ENCODE measurements at regions not wholly inside any gene's neighbourhood (a gene's known extent, or its start where the extent isn't known, plus 50 kb on each side); places are given as distances from the start of the nearest gene placed in this dataset.

DNA sequence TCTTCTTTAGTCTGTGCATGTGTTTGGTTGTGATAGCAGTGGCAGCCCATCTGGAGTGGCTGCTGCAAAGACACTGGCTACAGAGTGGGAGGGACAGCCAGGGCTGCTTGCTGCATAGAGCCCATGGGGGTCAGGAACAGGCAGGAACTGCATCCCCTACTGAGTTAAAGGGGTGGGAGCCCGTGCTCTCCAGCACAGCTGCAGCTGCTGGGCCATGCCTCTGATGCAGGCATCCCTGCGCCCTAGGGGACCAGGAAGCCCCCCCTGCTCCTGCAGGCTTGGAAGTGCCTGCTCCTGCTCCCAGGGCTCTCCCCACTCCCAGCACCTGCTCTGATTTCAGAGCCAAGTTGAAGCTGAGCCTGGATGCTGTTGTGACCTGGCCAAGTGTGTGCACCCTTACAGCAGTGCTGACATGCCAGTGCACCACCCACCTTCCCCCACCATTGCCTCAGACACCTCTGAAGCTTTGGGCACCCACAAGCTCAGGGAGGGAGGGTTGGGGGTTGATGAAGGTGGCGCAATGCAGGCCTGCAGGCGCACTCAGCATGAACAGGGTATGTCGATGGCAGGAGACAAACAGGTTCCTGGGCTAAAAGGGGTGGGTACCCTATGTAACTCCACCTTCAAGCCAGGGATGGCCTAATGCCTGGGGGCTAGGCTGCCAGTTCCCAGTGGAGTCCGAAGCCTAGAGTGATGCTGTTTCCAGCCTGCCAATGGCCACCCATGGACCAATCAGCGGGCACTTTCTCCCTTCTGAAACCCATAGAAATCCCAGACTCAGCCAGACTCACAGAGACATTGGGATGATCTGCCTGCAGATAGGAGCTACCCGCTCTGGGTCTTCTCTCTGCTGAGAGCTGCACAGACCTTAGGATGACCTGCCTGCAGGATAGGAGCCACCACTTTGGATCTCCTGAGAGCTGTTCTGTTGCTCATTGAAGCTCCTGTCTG lies 919.9 kb upstream of the MIR17HG start (continued):
- TF ChIP-seq, protein P1, sequence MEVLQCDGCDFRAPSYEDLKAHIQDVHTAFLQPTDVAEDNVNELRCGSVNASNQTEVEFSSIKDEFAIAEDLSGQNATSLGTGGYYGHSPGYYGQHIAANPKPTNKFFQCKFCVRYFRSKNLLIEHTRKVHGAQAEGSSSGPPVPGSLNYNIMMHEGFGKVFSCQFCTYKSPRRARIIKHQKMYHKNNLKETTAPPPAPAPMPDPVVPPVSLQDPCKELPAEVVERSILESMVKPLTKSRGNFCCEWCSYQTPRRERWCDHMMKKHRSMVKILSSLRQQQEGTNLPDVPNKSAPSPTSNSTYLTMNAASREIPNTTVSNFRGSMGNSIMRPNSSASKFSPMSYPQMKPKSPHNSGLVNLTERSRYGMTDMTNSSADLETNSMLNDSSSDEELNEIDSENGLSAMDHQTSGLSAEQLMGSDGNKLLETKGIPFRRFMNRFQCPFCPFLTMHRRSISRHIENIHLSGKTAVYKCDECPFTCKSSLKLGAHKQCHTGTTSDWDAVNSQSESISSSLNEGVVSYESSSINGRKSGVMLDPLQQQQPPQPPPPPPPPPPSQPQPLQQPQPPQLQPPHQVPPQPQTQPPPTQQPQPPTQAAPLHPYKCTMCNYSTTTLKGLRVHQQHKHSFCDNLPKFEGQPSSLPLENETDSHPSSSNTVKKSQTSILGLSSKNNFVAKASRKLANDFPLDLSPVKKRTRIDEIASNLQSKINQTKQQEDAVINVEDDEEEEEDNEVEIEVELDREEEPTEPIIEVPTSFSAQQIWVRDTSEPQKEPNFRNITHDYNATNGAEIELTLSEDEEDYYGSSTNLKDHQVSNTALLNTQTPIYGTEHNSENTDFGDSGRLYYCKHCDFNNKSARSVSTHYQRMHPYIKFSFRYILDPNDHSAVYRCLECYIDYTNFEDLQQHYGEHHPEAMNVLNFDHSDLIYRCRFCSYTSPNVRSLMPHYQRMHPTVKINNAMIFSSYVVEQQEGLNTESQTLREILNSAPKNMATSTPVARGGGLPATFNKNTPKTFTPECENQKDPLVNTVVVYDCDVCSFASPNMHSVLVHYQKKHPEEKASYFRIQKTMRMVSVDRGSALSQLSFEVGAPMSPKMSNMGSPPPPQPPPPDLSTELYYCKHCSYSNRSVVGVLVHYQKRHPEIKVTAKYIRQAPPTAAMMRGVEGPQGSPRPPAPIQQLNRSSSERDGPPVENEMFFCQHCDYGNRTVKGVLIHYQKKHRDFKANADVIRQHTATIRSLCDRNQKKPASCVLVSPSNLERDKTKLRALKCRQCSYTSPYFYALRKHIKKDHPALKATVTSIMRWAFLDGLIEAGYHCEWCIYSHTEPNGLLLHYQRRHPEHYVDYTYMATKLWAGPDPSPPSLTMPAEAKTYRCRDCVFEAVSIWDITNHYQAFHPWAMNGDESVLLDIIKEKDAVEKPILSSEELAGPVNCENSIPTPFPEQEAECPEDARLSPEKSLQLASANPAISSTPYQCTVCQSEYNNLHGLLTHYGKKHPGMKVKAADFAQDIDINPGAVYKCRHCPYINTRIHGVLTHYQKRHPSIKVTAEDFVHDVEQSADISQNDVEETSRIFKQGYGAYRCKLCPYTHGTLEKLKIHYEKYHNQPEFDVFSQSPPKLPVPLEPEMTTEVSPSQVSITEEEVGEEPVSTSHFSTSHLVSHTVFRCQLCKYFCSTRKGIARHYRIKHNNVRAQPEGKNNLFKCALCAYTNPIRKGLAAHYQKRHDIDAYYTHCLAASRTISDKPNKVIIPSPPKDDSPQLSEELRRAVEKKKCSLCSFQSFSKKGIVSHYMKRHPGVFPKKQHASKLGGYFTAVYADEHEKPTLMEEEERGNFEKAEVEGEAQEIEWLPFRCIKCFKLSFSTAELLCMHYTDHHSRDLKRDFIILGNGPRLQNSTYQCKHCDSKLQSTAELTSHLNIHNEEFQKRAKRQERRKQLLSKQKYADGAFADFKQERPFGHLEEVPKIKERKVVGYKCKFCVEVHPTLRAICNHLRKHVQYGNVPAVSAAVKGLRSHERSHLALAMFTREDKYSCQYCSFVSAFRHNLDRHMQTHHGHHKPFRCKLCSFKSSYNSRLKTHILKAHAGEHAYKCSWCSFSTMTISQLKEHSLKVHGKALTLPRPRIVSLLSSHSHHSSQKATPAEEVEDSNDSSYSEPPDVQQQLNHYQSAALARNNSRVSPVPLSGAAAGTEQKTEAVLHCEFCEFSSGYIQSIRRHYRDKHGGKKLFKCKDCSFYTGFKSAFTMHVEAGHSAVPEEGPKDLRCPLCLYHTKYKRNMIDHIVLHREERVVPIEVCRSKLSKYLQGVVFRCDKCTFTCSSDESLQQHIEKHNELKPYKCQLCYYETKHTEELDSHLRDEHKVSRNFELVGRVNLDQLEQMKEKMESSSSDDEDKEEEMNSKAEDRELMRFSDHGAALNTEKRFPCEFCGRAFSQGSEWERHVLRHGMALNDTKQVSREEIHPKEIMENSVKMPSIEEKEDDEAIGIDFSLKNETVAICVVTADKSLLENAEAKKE (CRISPR knock-in tag; IDR thresholded peaks at IDR 0.05): no peak
- TF ChIP-seq JUNB (IDR thresholded peaks at IDR 0.05; ENCODE audit: unreplicated experiment): no peak
- no peak for TF ChIP-seq NANOG (IDR thresholded peaks at IDR 0.05; ENCODE audit: borderline replicate concordance)
- TF ChIP-seq, protein P2, sequence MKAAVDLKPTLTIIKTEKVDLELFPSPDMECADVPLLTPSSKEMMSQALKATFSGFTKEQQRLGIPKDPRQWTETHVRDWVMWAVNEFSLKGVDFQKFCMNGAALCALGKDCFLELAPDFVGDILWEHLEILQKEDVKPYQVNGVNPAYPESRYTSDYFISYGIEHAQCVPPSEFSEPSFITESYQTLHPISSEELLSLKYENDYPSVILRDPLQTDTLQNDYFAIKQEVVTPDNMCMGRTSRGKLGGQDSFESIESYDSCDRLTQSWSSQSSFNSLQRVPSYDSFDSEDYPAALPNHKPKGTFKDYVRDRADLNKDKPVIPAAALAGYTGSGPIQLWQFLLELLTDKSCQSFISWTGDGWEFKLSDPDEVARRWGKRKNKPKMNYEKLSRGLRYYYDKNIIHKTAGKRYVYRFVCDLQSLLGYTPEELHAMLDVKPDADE (IDR thresholded peaks at IDR 0.05): no peak
- no peak for TF ChIP-seq EZH2 (IDR thresholded peaks at IDR 0.05; ENCODE audit: low read depth, unreplicated experiment)
- TF ChIP-seq, protein P3, sequence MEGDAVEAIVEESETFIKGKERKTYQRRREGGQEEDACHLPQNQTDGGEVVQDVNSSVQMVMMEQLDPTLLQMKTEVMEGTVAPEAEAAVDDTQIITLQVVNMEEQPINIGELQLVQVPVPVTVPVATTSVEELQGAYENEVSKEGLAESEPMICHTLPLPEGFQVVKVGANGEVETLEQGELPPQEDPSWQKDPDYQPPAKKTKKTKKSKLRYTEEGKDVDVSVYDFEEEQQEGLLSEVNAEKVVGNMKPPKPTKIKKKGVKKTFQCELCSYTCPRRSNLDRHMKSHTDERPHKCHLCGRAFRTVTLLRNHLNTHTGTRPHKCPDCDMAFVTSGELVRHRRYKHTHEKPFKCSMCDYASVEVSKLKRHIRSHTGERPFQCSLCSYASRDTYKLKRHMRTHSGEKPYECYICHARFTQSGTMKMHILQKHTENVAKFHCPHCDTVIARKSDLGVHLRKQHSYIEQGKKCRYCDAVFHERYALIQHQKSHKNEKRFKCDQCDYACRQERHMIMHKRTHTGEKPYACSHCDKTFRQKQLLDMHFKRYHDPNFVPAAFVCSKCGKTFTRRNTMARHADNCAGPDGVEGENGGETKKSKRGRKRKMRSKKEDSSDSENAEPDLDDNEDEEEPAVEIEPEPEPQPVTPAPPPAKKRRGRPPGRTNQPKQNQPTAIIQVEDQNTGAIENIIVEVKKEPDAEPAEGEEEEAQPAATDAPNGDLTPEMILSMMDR (conservative IDR thresholded peaks at IDR 0.05; ENCODE audit: low read depth in 2 of 2): no peak

Measured in GM23338 (cell line).